ENCODE measurements at regions not wholly inside any gene's neighbourhood (a gene's known extent, or its start where the extent isn't known, plus 50 kb on each side); places are given as distances from the start of the nearest gene placed in this dataset.

DNA sequence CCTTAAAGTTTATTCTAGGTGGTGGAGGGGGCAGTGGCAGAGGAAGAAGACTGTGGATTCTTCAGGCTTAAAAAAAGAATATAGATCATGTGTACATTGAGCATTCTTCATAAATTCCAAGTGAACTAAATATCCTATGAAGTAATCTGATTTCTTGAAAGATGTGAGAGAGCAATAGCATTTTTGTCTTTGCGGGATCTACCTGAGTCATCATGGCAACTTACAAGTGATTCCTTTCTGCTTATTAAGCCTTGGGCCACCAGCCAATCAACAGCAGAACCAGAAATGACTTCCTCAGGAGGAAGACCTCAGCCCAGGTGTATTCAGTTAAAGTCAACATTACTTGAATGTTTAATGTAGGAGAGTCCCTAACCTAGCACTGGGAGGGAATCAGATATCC, 756.9 kb downstream of the TFAP2A start:
- no peaks in the 10 kb centered on the region for H3K4me1 ChIP-seq (ENCODE audit: control insufficient read depth, insufficient read depth, low read length)
- no peak overlapping the region for H3K4me3 ChIP-seq (ENCODE audit: low read length)
- peak; percentile 22 for DNase-seq (ENCODE audit: low read depth)
- no peak overlapping the region for H3K9ac ChIP-seq (ENCODE audit: low read length)
- no peaks in the 10 kb centered on the region for H3K9me3 ChIP-seq (ENCODE audit: control insufficient read depth, low read length)
- no peaks in the 10 kb centered on the region for H3K27me3 ChIP-seq (replicated peaks; ENCODE audit: control insufficient read depth, insufficient read depth, low read length)
- H3K36me3 ChIP-seq (ENCODE audit: control insufficient read depth, insufficient read depth, low read length, severe bottlenecking), result no peaks in the 10 kb centered on the region

DNA sequence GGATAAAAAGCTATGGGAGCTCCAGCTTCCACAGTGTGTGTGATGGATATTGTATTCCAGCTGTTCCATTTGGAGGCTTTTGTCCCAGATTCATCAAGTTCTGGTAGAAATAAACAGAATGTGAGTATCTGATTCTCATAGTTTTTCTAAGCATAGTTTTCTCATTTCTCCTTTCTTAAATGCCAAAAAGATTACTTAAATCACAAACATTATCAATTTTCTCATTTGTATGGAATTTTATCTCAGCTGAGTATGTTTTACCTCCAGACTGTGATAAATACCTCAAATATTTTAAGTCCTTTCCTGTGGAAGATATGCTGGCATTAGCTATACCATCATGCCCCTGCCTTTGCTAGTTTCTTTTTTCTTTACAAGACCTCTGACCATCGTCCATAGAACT, 767.3 kb downstream of the TFAP2A start:
- peak; percentile 41 for DNase-seq (ENCODE audit: low read depth)
- no peaks in the 10 kb centered on the region for H3K27me3 ChIP-seq (replicated peaks; ENCODE audit: control insufficient read depth, insufficient read depth, low read length)
- H3K9ac ChIP-seq (ENCODE audit: low read length), result no peak overlapping the region
- H3K4me1 ChIP-seq (ENCODE audit: control insufficient read depth, insufficient read depth, low read length), result peaks cover 17% of the 10 kb centered on the region
- H3K4me3 ChIP-seq (ENCODE audit: low read length), result no peak overlapping the region
- H3K9me3 ChIP-seq (ENCODE audit: control insufficient read depth, low read length), result no peaks in the 10 kb centered on the region
- H3K36me3 ChIP-seq (ENCODE audit: control insufficient read depth, insufficient read depth, low read length, severe bottlenecking), result no peaks in the 10 kb centered on the region

DNA sequence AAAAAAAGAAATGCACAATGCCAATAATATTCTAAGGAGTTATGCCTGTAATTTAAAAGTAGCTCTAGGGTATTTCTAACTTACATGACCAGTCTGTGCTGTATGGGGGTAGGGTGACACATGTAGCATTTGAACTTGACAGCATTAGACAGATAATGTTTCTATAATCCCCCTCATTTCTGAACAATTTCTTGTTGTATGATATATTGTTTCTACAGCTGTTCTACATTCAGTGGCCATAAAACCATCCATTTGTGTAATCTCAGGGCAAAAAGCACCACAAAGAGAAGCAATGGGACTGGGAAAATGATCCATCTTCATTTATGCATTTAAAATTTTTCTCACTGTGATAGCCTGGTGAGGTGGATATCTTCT, 767.8 kb downstream of the TFAP2A start:
- H3K36me3 ChIP-seq (ENCODE audit: control insufficient read depth, insufficient read depth, low read length, severe bottlenecking), result no peaks in the 10 kb centered on the region
- DNase-seq (ENCODE audit: low read depth), result peak; percentile 50
- H3K4me1 ChIP-seq (ENCODE audit: control insufficient read depth, insufficient read depth, low read length), result peaks cover 17% of the 10 kb centered on the region
- H3K9me3 ChIP-seq (ENCODE audit: control insufficient read depth, low read length), result no peaks in the 10 kb centered on the region
- no peaks in the 10 kb centered on the region for H3K27me3 ChIP-seq (replicated peaks; ENCODE audit: control insufficient read depth, insufficient read depth, low read length)
- H3K4me3 ChIP-seq (ENCODE audit: low read length), result no peak overlapping the region
- no peak overlapping the region for H3K9ac ChIP-seq (ENCODE audit: low read length)

DNA sequence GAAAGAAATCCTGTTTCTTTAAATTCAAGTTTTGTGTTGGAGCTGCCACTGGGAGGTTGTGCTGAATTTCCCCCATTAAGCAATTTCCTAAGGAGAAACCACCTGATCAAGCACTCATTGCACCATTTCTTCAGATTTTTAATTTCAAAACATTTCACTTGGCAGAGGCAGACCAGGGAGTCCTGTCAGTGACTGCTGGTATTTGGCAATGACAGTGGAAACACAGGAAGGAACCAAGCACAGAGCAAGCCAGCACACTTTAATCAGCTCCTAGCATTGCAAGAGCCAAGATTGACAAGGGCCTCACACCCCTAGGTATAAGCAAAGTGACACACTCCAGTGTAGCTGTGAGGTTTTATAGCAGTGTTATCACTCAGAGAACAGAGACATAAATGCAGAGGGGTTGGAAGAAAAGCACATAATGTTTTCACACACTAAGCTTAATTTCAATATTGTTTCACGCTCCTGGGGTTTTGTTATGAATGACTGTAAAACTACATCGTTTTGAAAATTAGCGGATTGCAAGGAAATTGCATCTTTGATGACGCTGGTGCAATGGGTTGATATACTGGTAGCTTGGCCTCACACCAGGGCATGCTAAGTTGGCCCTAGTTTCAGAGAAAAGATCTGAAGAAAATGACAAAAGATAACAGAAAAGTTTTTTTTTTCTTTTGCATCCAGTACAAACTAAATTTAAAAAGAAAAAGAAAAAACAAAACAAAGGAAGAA, 768.4 kb downstream of the TFAP2A start:
- H3K4me1 ChIP-seq (ENCODE audit: control insufficient read depth, insufficient read depth, low read length), result peaks cover 17% of the 10 kb centered on the region
- H3K9me3 ChIP-seq (ENCODE audit: control insufficient read depth, low read length), result no peaks in the 10 kb centered on the region
- H3K4me3 ChIP-seq (ENCODE audit: low read length), result no peak overlapping the region
- peak; percentile 91 for DNase-seq (ENCODE audit: low read depth)
- no peak overlapping the region for H3K9ac ChIP-seq (ENCODE audit: low read length)
- H3K27me3 ChIP-seq (replicated peaks; ENCODE audit: control insufficient read depth, insufficient read depth, low read length), result no peaks in the 10 kb centered on the region
- no peaks in the 10 kb centered on the region for H3K36me3 ChIP-seq (ENCODE audit: control insufficient read depth, insufficient read depth, low read length, severe bottlenecking)

DNA sequence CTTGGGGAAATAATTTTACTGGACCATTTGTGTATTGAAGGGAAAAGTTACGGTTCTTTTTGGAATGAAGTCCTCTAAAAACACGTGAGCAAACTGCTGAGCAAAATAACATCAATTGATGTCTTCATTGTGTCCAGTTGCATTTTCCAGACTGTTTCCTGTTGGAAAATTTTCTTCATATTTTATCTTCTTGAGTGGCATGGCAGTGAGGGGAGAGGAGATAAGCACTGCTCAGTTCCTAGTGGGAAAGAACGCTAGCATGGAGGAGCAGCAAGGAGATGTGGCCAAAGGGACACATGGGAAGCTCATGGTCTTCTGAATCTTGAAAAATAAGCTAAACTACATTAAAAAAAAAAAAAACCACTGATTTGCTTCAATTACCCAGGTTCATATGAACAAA, 776.0 kb downstream of the TFAP2A start:
- H3K36me3 ChIP-seq (ENCODE audit: control insufficient read depth, insufficient read depth, low read length, severe bottlenecking), result no peaks in the 10 kb centered on the region
- H3K9ac ChIP-seq (ENCODE audit: low read length), result no peak overlapping the region
- no peaks in the 10 kb centered on the region for H3K4me1 ChIP-seq (ENCODE audit: control insufficient read depth, insufficient read depth, low read length)
- DNase-seq (ENCODE audit: low read depth), result no peak
- peaks cover 4% of the 10 kb centered on the region for H3K9me3 ChIP-seq (ENCODE audit: control insufficient read depth, low read length)
- H3K27me3 ChIP-seq (replicated peaks; ENCODE audit: control insufficient read depth, insufficient read depth, low read length), result no peaks in the 10 kb centered on the region
- no peak overlapping the region for H3K4me3 ChIP-seq (ENCODE audit: low read length)

DNA sequence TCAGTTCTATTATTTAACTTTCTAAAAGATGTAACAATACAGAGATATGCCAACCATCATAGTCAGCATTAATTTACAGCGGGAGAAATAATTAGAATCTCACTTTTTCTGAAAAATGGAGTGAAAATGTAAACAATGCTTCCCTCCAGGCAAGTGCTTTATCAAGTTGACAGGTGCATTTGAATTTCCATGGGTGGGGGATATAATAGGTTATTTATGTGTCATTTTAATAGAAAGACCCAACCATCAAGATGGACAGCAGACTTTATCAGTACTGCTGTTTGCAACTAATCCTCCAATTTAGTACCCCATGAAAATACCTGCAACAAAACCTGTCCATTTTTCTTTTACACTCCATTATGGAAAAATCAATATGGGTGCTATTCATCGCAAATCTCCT, 780.1 kb downstream of the TFAP2A start:
- DNase-seq (ENCODE audit: low read depth), result no peak
- no peak overlapping the region for H3K9ac ChIP-seq (ENCODE audit: low read length)
- H3K4me3 ChIP-seq (ENCODE audit: low read length), result no peak overlapping the region
- H3K9me3 ChIP-seq (ENCODE audit: control insufficient read depth, low read length), result peaks cover 4% of the 10 kb centered on the region
- H3K27me3 ChIP-seq (replicated peaks; ENCODE audit: control insufficient read depth, insufficient read depth, low read length), result no peaks in the 10 kb centered on the region
- no peaks in the 10 kb centered on the region for H3K4me1 ChIP-seq (ENCODE audit: control insufficient read depth, insufficient read depth, low read length)
- no peaks in the 10 kb centered on the region for H3K36me3 ChIP-seq (ENCODE audit: control insufficient read depth, insufficient read depth, low read length, severe bottlenecking)

DNA sequence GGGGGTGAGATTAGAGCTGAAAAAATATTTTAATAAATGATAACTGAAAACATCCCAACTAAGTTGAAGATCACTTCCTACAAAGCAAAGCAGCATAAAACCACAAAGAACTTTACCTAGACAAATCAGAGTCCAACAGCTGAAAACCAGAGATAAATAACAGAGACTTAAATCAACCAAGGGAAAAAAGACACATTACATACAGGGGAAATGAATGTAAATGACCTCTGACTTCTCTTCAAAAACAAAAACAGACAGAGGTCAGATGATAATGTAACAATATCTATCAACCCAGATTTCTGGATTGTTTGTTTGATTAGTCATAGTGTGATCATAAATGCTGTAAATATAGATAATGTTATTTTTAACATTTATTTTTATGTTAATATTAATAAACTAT, 782.8 kb downstream of the TFAP2A start:
- H3K27me3 ChIP-seq (replicated peaks; ENCODE audit: control insufficient read depth, insufficient read depth, low read length), result no peaks in the 10 kb centered on the region
- H3K4me1 ChIP-seq (ENCODE audit: control insufficient read depth, insufficient read depth, low read length), result no peaks in the 10 kb centered on the region
- H3K9me3 ChIP-seq (ENCODE audit: control insufficient read depth, low read length), result peaks cover 4% of the 10 kb centered on the region
- DNase-seq (ENCODE audit: low read depth), result no peak
- H3K4me3 ChIP-seq (ENCODE audit: low read length), result no peak overlapping the region
- H3K36me3 ChIP-seq (ENCODE audit: control insufficient read depth, insufficient read depth, low read length, severe bottlenecking), result no peaks in the 10 kb centered on the region
- no peak overlapping the region for H3K9ac ChIP-seq (ENCODE audit: low read length)

DNA sequence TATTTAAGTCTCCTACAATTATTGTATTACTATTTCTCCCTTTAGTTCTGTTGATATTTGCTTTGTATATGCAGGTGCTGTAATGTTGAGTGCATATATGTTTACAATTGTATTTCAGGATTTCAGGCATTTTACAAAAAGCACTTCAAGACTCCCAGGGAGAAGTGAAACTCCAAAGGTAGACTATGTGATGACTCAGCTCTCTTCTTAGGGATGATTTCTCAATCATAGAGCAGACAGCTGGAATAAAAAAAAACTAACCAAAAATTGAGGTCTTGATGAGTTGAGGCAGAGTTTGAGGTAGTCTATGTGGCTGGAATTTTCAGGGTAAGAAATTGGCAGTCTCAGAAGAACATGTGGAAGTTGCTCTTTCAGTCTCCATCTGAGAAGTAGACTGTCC, 786.1 kb downstream of the TFAP2A start:
- Histone ChIP-seq H3K4me3 (ENCODE audit: low read length) (no peak overlapping the region), H3K9ac (ENCODE audit: low read length) (no peak overlapping the region), H3K4me1 (ENCODE audit: control insufficient read depth, insufficient read depth, low read length) (no peaks in the 10 kb centered on the region), H3K27me3 (replicated peaks; ENCODE audit: control insufficient read depth, insufficient read depth, low read length) (no peaks in the 10 kb centered on the region), H3K36me3 (ENCODE audit: control insufficient read depth, insufficient read depth, low read length, severe bottlenecking) (no peaks in the 10 kb centered on the region), H3K9me3 (ENCODE audit: control insufficient read depth, low read length) (peaks cover 18% of the 10 kb centered on the region)
- peak; percentile 13 for DNase-seq (ENCODE audit: low read depth)

DNA sequence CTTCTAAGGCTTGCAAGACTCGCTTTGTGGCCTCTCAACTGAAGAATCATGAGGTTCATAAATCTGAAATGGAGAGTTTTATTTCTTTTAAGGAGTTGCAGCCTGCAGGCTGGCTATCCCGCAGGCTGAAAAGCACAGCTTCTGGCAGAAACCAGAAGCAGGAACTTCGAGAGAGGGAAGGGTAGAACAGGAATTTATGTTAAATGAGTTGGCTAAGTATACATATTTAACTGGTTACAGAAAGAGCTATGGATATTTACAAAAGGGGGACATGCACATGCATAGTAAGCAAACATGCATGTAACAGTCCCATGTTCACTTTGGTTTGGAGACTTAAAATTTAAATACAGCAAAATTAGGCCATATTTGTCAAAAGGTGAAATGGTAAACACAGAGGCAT, 787.0 kb downstream of the TFAP2A start:
- no peak overlapping the region for H3K9ac ChIP-seq (ENCODE audit: low read length)
- H3K27me3 ChIP-seq (replicated peaks; ENCODE audit: control insufficient read depth, insufficient read depth, low read length), result no peaks in the 10 kb centered on the region
- peaks cover 18% of the 10 kb centered on the region for H3K9me3 ChIP-seq (ENCODE audit: control insufficient read depth, low read length)
- H3K4me1 ChIP-seq (ENCODE audit: control insufficient read depth, insufficient read depth, low read length), result no peaks in the 10 kb centered on the region
- DNase-seq (ENCODE audit: low read depth), result no peak
- H3K36me3 ChIP-seq (ENCODE audit: control insufficient read depth, insufficient read depth, low read length, severe bottlenecking), result no peaks in the 10 kb centered on the region
- no peak overlapping the region for H3K4me3 ChIP-seq (ENCODE audit: low read length)

DNA sequence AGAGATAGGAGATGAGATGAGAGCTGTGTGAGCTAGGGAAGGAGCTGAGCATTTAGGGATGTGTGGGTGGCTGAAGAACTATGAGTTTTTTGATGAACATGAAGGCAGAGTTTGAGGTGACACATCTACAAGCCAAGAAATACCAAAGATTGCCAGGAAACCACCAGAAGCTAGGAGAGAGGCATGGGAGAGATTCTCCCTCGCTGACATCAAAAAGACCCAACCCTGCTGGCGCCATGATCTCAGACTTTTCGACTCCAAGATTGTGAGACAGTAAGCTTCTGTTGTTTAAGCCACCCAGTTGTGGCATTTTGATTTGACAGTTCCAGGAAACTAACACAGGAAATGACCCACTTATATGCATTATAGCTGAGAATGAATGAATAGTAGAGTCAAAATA, 790.9 kb downstream of the TFAP2A start:
- H3K9ac ChIP-seq (ENCODE audit: low read length), result no peak overlapping the region
- no peaks in the 10 kb centered on the region for H3K36me3 ChIP-seq (ENCODE audit: control insufficient read depth, insufficient read depth, low read length, severe bottlenecking)
- peak; percentile 7 for DNase-seq (ENCODE audit: low read depth)
- H3K9me3 ChIP-seq (ENCODE audit: control insufficient read depth, low read length), result peaks cover 18% of the 10 kb centered on the region
- no peaks in the 10 kb centered on the region for H3K4me1 ChIP-seq (ENCODE audit: control insufficient read depth, insufficient read depth, low read length)
- H3K4me3 ChIP-seq (ENCODE audit: low read length), result no peak overlapping the region
- H3K27me3 ChIP-seq (replicated peaks; ENCODE audit: control insufficient read depth, insufficient read depth, low read length), result no peaks in the 10 kb centered on the region

DNA sequence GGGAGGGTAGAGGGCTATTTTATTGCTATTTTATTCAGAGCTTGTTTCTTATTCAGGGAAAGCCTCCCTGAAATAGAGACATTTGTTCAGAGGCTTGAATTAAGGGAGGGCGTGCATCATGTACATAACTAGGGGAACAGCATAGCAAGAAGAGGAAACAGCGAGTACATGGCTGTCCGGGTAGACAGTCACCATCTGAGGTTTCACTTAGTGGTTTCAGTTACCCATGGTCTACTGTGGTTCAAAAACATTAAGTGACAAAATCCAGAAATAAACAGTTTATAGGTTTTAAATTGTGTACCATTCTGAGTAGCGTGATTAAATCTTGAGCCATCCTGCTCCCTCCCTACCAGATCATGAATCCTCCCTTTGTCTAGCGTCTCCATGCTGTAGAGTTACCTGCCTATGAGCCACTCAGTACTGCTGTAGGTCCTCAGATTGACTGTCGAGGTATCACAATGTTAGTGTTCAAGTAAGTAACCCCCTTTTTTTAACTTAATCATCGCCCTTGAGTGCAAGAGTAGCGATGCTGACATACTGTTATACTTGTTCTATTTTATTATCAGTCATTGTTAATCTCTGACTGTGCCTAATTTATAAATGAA, 791.5 kb downstream of the TFAP2A start:
- Histone ChIP-seq H3K4me3 (ENCODE audit: low read length) (no peak overlapping the region), H3K9me3 (ENCODE audit: control insufficient read depth, low read length) (peaks cover 18% of the 10 kb centered on the region), H3K9ac (ENCODE audit: low read length) (no peak overlapping the region), H3K4me1 (ENCODE audit: control insufficient read depth, insufficient read depth, low read length) (no peaks in the 10 kb centered on the region), H3K27me3 (replicated peaks; ENCODE audit: control insufficient read depth, insufficient read depth, low read length) (no peaks in the 10 kb centered on the region), H3K36me3 (ENCODE audit: control insufficient read depth, insufficient read depth, low read length, severe bottlenecking) (no peaks in the 10 kb centered on the region)
- DNase-seq (ENCODE audit: low read depth), result no peak

DNA sequence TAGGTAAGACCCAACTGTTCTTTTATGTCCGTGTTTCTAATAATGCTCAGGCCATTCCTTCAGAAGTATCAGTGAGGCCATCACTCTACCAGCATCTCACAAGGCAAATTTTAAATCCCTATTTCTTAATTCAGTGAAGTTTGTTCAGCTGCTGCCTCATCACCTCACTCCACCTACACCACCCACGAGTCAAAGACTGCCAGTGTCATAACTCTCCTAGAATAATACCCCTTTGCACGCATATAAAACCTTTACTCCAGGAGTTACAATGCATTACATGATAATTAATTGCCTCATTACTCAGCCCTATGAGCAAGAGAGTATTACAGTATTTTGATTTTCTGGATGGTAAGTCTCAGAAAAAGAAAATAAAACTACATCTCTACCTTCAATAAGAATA, 793.6 kb downstream of the TFAP2A start:
- H3K27me3 ChIP-seq (replicated peaks; ENCODE audit: control insufficient read depth, insufficient read depth, low read length), result no peaks in the 10 kb centered on the region

More for the DNA sequence above, 793.6 kb downstream of the TFAP2A start:
- no peaks in the 10 kb centered on the region for H3K4me1 ChIP-seq (ENCODE audit: control insufficient read depth, insufficient read depth, low read length)
- H3K36me3 ChIP-seq (ENCODE audit: control insufficient read depth, insufficient read depth, low read length, severe bottlenecking), result no peaks in the 10 kb centered on the region
- peak; percentile 29 for DNase-seq (ENCODE audit: low read depth)
- no peak overlapping the region for H3K9ac ChIP-seq (ENCODE audit: low read length)
- H3K4me3 ChIP-seq (ENCODE audit: low read length), result no peak overlapping the region
- peaks cover 15% of the 10 kb centered on the region for H3K9me3 ChIP-seq (ENCODE audit: control insufficient read depth, low read length)
